H9 (cell line): ENCODE measurements at regions not wholly inside any gene's neighbourhood (a gene's known extent, or its start where the extent isn't known, plus 50 kb on each side); places are given as distances from the start of the nearest gene placed in this dataset.

Experiments
- DNase-seq: peaks from one replicate; pipeline ENCODE4 v3.0.0-alpha.2; 2017
- H2AFZ ChIP-seq: one replicate; pipeline ENCODE4 v1.6.1; 2013; ENCODE audit warnings: mild to moderate bottlenecking, low read length, control low read depth, moderate library complexity
- H2AK5ac ChIP-seq: 2 replicates; pipeline ENCODE4 v1.6.1; 2013; ENCODE audit warnings: low read length, control low read depth, mixed read lengths; ENCODE audit not compliant: insufficient read length
- H2BK120ac ChIP-seq: one replicate; pipeline ENCODE4 v1.6.1; 2013; ENCODE audit warnings: low read depth, mild to moderate bottlenecking, low read length, control low read depth, inconsistent platforms; ENCODE audit not compliant: poor library complexity, severe bottlenecking
- H2BK12ac ChIP-seq: 2 replicates; pipeline ENCODE4 v1.6.1; 2013; ENCODE audit warnings: low read length, control low read depth, mixed read lengths, low read depth; ENCODE audit not compliant: insufficient read length
- H2BK15ac ChIP-seq: 2 replicates; pipeline ENCODE4 v1.6.1; 2013; ENCODE audit warnings: low read depth, low read length, control low read depth
- H2BK20ac ChIP-seq: one replicate; pipeline ENCODE4 v1.6.1; 2013; ENCODE audit warnings: low read depth, mild to moderate bottlenecking, low read length, control low read depth, inconsistent platforms; ENCODE audit not compliant: poor library complexity, severe bottlenecking
- H2BK5ac ChIP-seq: 2 replicates; pipeline ENCODE4 v1.6.1; 2013; ENCODE audit warnings: low read length, control low read depth, mixed read lengths; ENCODE audit not compliant: insufficient read length
- H3K14ac ChIP-seq: 2 replicates; pipeline ENCODE4 v1.6.1; 2013; ENCODE audit warnings: low read length, control low read depth; ENCODE audit not compliant: insufficient read depth
- H3K18ac ChIP-seq: 2 replicates; pipeline ENCODE4 v1.6.1; 2013; ENCODE audit warnings: low read depth, mild to moderate bottlenecking, mixed read lengths, low read length, control low read depth; ENCODE audit not compliant: insufficient read length
- H3K23ac ChIP-seq: 2 replicates; pipeline ENCODE4 v1.6.1; 2013; ENCODE audit warnings: low read length, control low read depth, mixed read lengths, low read depth; ENCODE audit not compliant: insufficient read length
- H3K23me2 ChIP-seq: 2 replicates; pipeline ENCODE4 v1.6.1; 2013; ENCODE audit warnings: low read depth, mild to moderate bottlenecking, mixed read lengths, low read length, control low read depth; ENCODE audit not compliant: insufficient read length, poor library complexity, severe bottlenecking
- H3K27ac ChIP-seq: 2 replicates; pipeline ENCODE4 v1.5.1; 2013; ENCODE audit warnings: low read length, control low read depth, mixed read lengths, low read depth; ENCODE audit not compliant: insufficient read length
- H3K27me3 ChIP-seq: 2 replicates; pipeline ENCODE4 v1.6.1; 2013; ENCODE audit warnings: low read length, control low read depth, inconsistent platforms; ENCODE audit not compliant: insufficient read depth
- H3K4ac ChIP-seq: 2 replicates; pipeline ENCODE4 v1.6.1; 2013; ENCODE audit warnings: low read depth, mild to moderate bottlenecking, control low read depth, inconsistent platforms, low read length, moderate library complexity
- H3K4me1 ChIP-seq: 2 replicates; pipeline ENCODE4 v1.6.1; 2013; ENCODE audit warnings: low read length, control low read depth, inconsistent platforms; ENCODE audit not compliant: insufficient read depth
- H3K4me2 ChIP-seq: 2 replicates; pipeline ENCODE4 v1.6.1; 2013; ENCODE audit warnings: low read length, control low read depth, mixed read lengths; ENCODE audit not compliant: insufficient read length, insufficient read depth
- H3K56ac ChIP-seq: 2 replicates; pipeline ENCODE4 v1.6.1; 2013; ENCODE audit warnings: low read depth, mild to moderate bottlenecking, mixed read lengths, low read length, control low read depth; ENCODE audit not compliant: insufficient read length
- H3K79me1 ChIP-seq: 2 replicates; pipeline ENCODE4 v1.6.1; 2013; ENCODE audit warnings: low read depth, mild to moderate bottlenecking, moderate library complexity, low read length, control low read depth, inconsistent platforms; ENCODE audit not compliant: insufficient read depth, poor library complexity, severe bottlenecking
- H3K79me2 ChIP-seq: 2 replicates; pipeline ENCODE4 v1.6.1; 2013; ENCODE audit warnings: low read length, control low read depth, inconsistent platforms; ENCODE audit not compliant: insufficient read depth
- H3K9ac ChIP-seq: 2 replicates; pipeline ENCODE4 v1.6.1; 2013; ENCODE audit warnings: low read length, control low read depth, mixed read lengths; ENCODE audit not compliant: insufficient read length; ENCODE audit errors: extremely low read depth
- H3K9me3 ChIP-seq: one replicate; pipeline ENCODE4 v1.6.1; 2013; ENCODE audit warnings: low read depth, low read length, inconsistent platforms; ENCODE audit not compliant: control insufficient read depth
- H3T11ph ChIP-seq: one replicate; pipeline ENCODE4 v1.6.1; 2013; ENCODE audit warnings: mild to moderate bottlenecking, low read length, control low read depth, inconsistent platforms
- H4K20me1 ChIP-seq: one replicate; pipeline ENCODE4 v1.6.1; 2013; ENCODE audit not compliant: control insufficient read depth, insufficient read length, insufficient read depth
- H4K5ac ChIP-seq: 2 replicates; pipeline ENCODE4 v1.6.1; 2013; ENCODE audit warnings: low read depth, mild to moderate bottlenecking, mixed read lengths, low read length, control low read depth; ENCODE audit not compliant: insufficient read length
- H4K8ac ChIP-seq: replicated peaks from 2 replicates; pipeline ENCODE4 v1.6.1; 2013; ENCODE audit warnings: low read length, control low read depth, mixed read lengths, low read depth; ENCODE audit not compliant: insufficient read length
- H4K91ac ChIP-seq: 2 replicates; pipeline ENCODE4 v1.6.1; 2013; ENCODE audit warnings: low read depth, mild to moderate bottlenecking, moderate library complexity, mixed read lengths, low read length, control low read depth; ENCODE audit not compliant: insufficient read length
- H3K27ac Mint-ChIP-seq, 3 experiments: 2 replicates in 2 of 3; 3 replicates in 1 of 3; pipeline ENCODE4 v1.8.0; 2020 to 2021; ENCODE audit warnings: mixed read lengths in 3 of 3, mild to moderate bottlenecking in 1 of 3, moderate library complexity in 1 of 3
- H3K27me3 Mint-ChIP-seq: 2 replicates; pipeline ENCODE4 v1.8.0; 2021; ENCODE audit warnings: low read depth, mild to moderate bottlenecking, moderate library complexity, mixed read lengths
- H3K36me3 Mint-ChIP-seq, 3 experiments: 2 replicates in 2 of 3; 3 replicates in 1 of 3; pipeline ENCODE4 v1.8.0; 2020 to 2021; ENCODE audit warnings: low read depth in 3 of 3, mixed read lengths in 3 of 3; ENCODE audit not compliant: insufficient read depth in 1 of 3
- H3K4me1 Mint-ChIP-seq, 2 experiments: 2 replicates each; pipeline ENCODE4 v1.8.0; 2020; ENCODE audit warnings: mixed read lengths in 2 of 2
- H3K4me3 Mint-ChIP-seq, 2 experiments: 2 replicates in 1 of 2; 3 replicates in 1 of 2; pipeline ENCODE4 v1.8.0; 2020 to 2021; ENCODE audit warnings: mild to moderate bottlenecking in 2 of 2, mixed read lengths in 2 of 2, moderate library complexity in 1 of 2
- H3K9me3 Mint-ChIP-seq, 2 experiments: 2 replicates in 1 of 2; 3 replicates in 1 of 2; pipeline ENCODE4 v1.8.0; 2020; ENCODE audit warnings: mild to moderate bottlenecking in 2 of 2, mixed read lengths in 2 of 2, moderate library complexity in 1 of 2
- CTCF ChIP-seq: fragments of 200-600 bp; sonication (generic); conservative IDR thresholded peaks from 3 replicates; pipeline ENCODE4 v1.8.0; 2021; ENCODE audit warnings: antibody characterized with exemption, mild to moderate bottlenecking
- WGBS: extraction: QIAGEN DNeasy Blood & Tissue Kit; methylation state at CpG from one replicate; pipeline ENCODE4 v1.1.7; 2013; ENCODE audit warnings: missing lambda C conversion rate, low lambda C conversion rate, mixed read lengths; ENCODE audit not compliant: insufficient read length; ENCODE audit errors: extremely low coverage; 5-methylcytosine and 5-hydroxymethylcytosine counted together

- Histone ChIP-seq H4K8ac (no peak overlapping the region), H3K23ac (no peak overlapping the region), H3K9me3 (no peaks in the 10 kb centered on the region), H2BK120ac (no peak overlapping the region), H3K27ac (no peak overlapping the region), H4K5ac (no peak overlapping the region), H3K27me3 (no peaks in the 10 kb centered on the region), H2BK15ac (no peak overlapping the region), H4K20me1 (no peaks in the 10 kb centered on the region), H4K91ac (no peak overlapping the region), H3K23me2 (no peaks in the 10 kb centered on the region), H3T11ph (no peak overlapping the region), H2BK12ac (no peak overlapping the region), H3K56ac (no peak overlapping the region), H3K79me2 (no peaks in the 10 kb centered on the region), H3K9ac (no peak overlapping the region), H3K4me1 (no peaks in the 10 kb centered on the region), H3K4me2 (no peak overlapping the region), H2BK20ac (no peak overlapping the region), H3K18ac (no peak overlapping the region), H2AK5ac (no peak overlapping the region), H3K4ac (no peak overlapping the region), H2BK5ac (no peak overlapping the region), H3K79me1 (no peaks in the 10 kb centered on the region), H3K14ac (no peak overlapping the region), H2AFZ (no peak overlapping the region)
- DNase-seq, result no peak
- TF ChIP-seq CTCF, result no peak
- Mint-ChIP-seq H3K4me1 (no peaks in the 10 kb centered on the region), H3K27ac (no peak overlapping the region), H3K27me3 (no peaks in the 10 kb centered on the region), H3K9me3 (no peaks in the 10 kb centered on the region; a peak in 1 of 5 replicates), H3K36me3 (no peaks in the 10 kb centered on the region), H3K4me3 (no peak overlapping the region)
- WGBS, result no CpG with 5 or more reads among the region's 5 CpGs
Measured at GRCh38 chr5:109524026-109524425, 114.3 kb upstream of the PJA2 start.
